Activated naive CD4-positive, alpha-beta T cell treated with anti-CD3 and anti-CD28 coated beads, Interleukin-2, amount 50 U/mL, for 16 hours (primary cell): ENCODE measurements at regions not wholly inside any gene's neighbourhood (a gene's known extent, or its start where the extent isn't known, plus 50 kb on each side); places are given as distances from the start of the nearest gene placed in this dataset.
"Not testable (repeated sequence)": the region's sequence is repeated elsewhere in the genome, so short reads cannot be mapped to it uniquely, and the experiment has no call there.

ENCODE experiments used
- DNase-seq: peaks from one replicate; pipeline ENCODE4 v3.0.0-alpha.2; 2020

- no peak for DNase-seq
These were observed 142.7 kb downstream of the ADCYAP1 start for GRCh38 chr18:1047406-1047805.

- no peak for DNase-seq
These were observed 143.4 kb downstream of the ADCYAP1 start for GRCh38 chr18:1048032-1048431.

- no peak for DNase-seq
These were observed 144.5 kb downstream of the ADCYAP1 start for GRCh38 chr18:1049173-1049572.

- no peak for DNase-seq
These were observed 145.5 kb downstream of the ADCYAP1 start for GRCh38 chr18:1050012-1050657.

- DNase-seq, result no peak
These were observed 147.6 kb downstream of the ADCYAP1 start for GRCh38 chr18:1052301-1052700.

GRCh38 chr18:1053331-1054315 lies 149.0 kb downstream of the ADCYAP1 start:
- DNase-seq, result no peak

GRCh38 chr18:1056404-1056803 lies 151.7 kb downstream of the ADCYAP1 start:
- DNase-seq, result no peak

GRCh38 chr18:1057367-1057766 lies 152.7 kb downstream of the ADCYAP1 start:
- DNase-seq, result no peak

GRCh38 chr18:1062588-1062987 lies 157.9 kb downstream of the ADCYAP1 start:
- DNase-seq, result no peak

- no peak for DNase-seq
These were observed 170.7 kb downstream of the ADCYAP1 start for GRCh38 chr18:1075322-1075721.

GRCh38 chr18:1075876-1076275 lies 171.2 kb downstream of the ADCYAP1 start:
- DNase-seq, result no peak

GRCh38 chr18:1078301-1078700 lies 173.6 kb downstream of the ADCYAP1 start:
- no peak for DNase-seq

GRCh38 chr18:1083675-1084074 lies 179.0 kb downstream of the ADCYAP1 start:
- not testable (repeated sequence) for DNase-seq

GRCh38 chr18:1090758-1091157 lies 186.1 kb downstream of the ADCYAP1 start:
- no peak for DNase-seq

GRCh38 chr18:1092228-1092627 lies 187.6 kb downstream of the ADCYAP1 start:
- no peak for DNase-seq

GRCh38 chr18:1094409-1094808 lies 189.7 kb downstream of the ADCYAP1 start:
- DNase-seq, result no peak

- not testable (repeated sequence) for DNase-seq
These were observed 193.5 kb downstream of the ADCYAP1 start for GRCh38 chr18:1097991-1098735.

GRCh38 chr18:1102848-1103247 lies 198.2 kb downstream of the ADCYAP1 start:
- no peak for DNase-seq

- DNase-seq, result no peak
These were observed 198.9 kb downstream of the ADCYAP1 start for GRCh38 chr18:1103537-1103936.

GRCh38 chr18:1104181-1104881 lies 199.7 kb downstream of the ADCYAP1 start:
- no peak for DNase-seq

- DNase-seq, result no peak
These were observed 219.8 kb downstream of the ADCYAP1 start for GRCh38 chr18:1124495-1124894.

GRCh38 chr18:1133541-1133940 lies 228.9 kb downstream of the ADCYAP1 start:
- DNase-seq, result no peak

GRCh38 chr18:1147730-1148129 lies 243.1 kb downstream of the ADCYAP1 start:
- DNase-seq, result no peak
